GM19240 (cell line): ENCODE measurements at regions not wholly inside any gene's neighbourhood (a gene's known extent, or its start where the extent isn't known, plus 50 kb on each side); places are given as distances from the start of the nearest gene placed in this dataset.
"Not testable (repeated sequence)": the region's sequence is repeated elsewhere in the genome, so short reads cannot be mapped to it uniquely, and the experiment has no call there.

Source experiments
- DNase-seq: peaks from one replicate; pipeline ENCODE4 v3.0.0; 2011; ENCODE audit warnings: low spot score; ENCODE audit not compliant: insufficient read length

DNA sequence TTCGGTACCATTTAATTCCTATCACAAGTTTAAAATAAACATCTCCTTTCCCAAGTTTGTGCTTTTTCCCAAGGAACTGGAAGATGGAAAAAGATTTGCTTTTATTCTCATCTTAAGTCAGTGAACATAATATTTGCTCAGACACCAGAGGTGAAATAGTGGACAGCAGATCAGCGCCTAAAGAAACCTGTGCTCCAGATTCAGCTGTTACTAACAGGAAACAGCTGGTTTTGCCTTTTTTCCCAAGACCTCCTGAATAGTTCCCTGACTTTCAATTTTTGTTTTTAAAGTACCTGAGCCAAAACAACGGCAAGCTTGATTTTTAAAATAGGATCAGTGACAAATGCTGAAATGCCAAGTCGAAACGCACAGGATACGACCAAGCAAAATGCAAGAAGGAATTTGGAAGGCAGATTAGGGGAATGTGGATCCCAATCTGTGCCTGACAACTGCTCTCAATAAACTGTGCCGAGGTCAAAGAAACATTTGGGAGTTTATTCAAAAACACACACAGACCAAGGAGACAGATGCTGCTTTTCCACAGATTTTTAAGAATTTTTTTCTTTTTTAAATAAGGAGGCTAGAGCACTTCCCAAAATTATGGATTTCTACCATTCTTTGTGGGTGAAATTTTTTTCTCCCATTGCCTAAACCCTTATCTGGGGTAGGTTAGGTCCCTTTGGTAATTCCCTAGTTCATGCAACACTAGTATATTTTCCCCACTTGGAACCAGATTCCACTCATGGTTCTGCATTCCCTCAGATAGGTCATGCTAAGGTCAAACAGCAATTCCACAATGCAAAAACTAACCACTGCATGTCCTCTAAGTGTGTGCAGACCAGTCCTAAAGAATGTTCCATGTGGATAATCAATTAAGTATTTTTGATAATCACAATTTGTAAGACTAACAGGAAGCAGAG, 121.5 kb upstream of the PDE1A start:
- DNase-seq, result no peak

DNA sequence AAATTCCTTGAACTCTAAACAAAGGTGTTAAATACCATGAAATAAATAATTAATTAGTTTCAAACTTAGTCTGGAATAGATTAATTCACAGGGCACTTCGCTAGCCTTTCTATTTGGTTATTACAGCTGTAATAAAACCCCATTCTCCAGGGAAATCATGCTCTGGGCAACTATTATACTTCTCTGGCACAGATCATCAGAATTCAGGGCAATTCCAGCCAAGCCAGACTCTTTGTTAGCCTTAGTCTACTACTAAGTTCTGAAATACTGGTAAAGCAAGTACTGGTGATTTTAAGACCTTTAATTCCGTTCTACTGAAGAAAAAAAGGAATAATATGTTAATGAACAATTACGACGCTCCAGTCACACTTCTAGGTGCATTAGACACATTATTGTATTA, 123.4 kb upstream of the PDE1A start:
- DNase-seq, result no peak

- not testable (repeated sequence) for DNase-seq
Measured at GRCh38 chr2:182552232-182552631, 125.4 kb upstream of the PDE1A start.

DNA sequence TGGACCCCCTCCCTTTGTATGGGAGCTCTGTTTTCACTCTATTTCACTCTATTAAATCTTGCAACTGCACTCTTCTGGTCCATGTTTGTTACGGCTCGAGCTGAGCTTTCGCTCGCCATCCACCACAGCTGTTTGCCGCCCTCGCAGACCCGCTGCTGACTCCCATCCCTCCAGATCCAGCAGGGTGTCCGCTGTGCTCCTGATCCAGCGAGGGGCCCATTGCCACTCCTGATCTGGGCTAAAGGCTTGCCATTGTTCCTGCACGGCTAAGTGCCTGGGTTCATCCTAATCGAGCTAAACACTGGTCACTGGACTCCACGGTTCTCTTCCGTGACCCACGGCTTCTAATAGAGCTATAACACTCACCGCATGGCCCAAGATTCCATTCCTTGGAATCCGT, 125.9 kb upstream of the PDE1A start:
- DNase-seq, result not testable (repeated sequence)

- peak; percentile 13 for DNase-seq
Measured at GRCh38 chr2:182553483-182553882, 126.6 kb upstream of the PDE1A start.

- DNase-seq, result no peak
Measured at GRCh38 chr2:182554950-182555349, 128.1 kb upstream of the PDE1A start.

- no peak for DNase-seq
Measured at GRCh38 chr2:182558564-182558963, 131.7 kb upstream of the PDE1A start.

DNA sequence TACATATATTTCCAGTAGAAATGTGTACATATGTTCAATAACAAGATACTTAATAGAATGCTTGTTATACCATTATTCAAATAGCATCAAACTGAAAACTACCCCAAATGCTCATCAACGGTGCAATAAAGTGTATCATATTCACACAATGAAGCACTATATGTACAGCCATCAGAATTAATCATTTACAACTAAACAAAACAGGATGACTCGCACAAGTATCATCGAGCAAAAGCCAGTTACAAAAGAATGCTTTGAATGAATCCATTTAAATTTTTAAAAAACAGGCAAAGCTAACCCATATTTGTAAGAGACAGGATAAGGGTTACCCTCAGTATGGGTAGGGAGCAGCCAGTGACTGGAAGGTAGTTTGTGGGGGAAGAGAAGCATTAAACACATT, 132.8 kb upstream of the PDE1A start:
- DNase-seq, result no peak

DNA sequence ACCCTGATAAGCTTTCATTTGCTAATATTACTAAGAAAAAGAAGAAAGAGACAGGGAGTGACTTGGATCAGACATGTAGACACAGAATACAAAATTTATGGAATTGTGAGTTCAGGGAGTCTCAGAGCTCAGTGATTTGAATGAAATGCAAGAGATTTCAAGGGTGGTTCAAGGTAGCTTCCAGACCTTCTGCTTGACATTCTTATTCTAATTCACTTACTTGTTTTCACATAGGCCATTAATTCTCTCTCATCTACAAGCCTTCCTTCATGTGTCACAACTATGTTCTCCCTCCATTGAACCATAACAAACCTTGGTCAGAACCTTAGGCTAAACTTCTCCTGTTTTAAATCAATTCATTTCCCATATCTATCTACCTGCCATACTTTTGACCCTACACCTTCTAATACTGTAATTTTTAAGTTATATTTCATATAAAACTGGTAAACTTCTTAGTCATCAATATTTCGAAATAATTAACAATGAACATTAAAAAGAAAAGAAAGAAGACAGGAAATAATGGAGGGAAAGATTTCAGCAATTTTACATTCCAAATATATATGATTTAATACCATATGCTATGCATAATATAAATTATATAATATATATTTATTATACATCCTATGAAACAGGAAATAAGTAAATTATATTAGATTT, 139.2 kb upstream of the PDE1A start:
- no peak for DNase-seq

- DNase-seq, result no peak
Measured at GRCh38 chr2:182573553-182573952, 142.5 kb upstream of the DNAJC10 start.

DNA sequence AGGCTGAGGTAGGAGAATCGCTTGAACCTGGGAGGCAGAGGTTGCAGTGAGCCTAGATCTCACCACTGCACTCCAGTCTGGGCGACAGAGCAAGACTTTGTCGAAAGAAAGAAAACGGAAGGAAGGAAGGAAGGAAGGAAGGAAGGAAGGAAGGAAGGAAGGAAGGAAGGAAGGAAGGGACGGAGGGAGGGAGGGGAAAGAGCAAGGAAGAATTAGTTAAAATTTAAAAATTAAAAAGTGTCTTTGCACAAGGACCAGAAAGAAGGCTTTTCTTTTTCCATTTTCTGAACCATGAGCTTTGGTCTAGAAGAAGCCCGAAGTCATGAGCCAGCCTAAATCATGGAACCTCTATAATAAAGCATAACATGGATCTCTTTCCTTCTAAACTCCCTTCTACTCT, 138.2 kb upstream of the DNAJC10 start:
- no peak for DNase-seq

GRCh38 chr2:182581196-182581935, 134.7 kb upstream of the DNAJC10 start:
- no peak for DNase-seq

DNA sequence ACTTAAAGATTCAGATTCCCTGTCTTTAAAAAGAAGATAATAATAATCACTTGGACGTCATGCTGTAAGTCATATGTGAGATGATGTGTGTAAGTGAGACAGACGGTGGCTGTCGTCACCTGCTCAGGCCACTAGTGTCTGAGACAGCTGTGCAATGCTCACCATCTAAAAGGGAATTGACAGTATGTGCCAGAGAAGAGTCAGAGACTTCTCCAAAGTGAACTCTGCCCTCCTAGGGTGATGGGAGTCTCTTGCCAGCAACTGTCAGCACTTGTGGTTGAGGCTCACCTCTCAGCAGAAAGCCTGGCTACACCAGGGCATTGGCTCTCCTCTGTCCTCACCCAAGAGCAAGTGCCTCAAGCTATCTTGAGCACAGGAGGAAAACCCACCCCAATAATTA, 131.6 kb upstream of the DNAJC10 start:
- no peak for DNase-seq

GRCh38 chr2:182585001-182585400, 131.1 kb upstream of the DNAJC10 start:
- DNase-seq, result no peak

GRCh38 chr2:182585430-182585829, 130.6 kb upstream of the DNAJC10 start:
- DNase-seq, result no peak

GRCh38 chr2:182586426-182586825, 129.6 kb upstream of the DNAJC10 start:
- DNase-seq, result no peak

DNA sequence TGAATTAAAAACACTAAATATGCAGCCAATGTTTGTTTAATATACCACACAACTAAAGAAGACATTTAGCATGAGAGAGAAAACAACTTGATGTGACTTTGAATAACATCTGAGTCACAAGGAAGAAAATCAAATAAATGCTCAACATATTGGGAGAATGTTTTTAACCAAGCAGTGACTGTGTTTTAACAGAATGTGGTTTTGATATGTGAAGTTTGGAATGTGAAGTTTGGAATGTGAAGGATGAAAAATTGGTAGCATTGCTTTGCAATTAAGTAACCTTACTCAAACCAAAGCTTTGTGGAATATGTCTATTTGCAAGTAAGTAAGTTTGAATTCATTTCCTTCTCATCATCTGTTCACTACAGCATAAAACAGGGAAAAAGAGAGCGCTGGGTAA, 128.2 kb upstream of the DNAJC10 start:
- no peak for DNase-seq

GRCh38 chr2:182589121-182589520, 126.9 kb upstream of the DNAJC10 start:
- no peak for DNase-seq

DNA sequence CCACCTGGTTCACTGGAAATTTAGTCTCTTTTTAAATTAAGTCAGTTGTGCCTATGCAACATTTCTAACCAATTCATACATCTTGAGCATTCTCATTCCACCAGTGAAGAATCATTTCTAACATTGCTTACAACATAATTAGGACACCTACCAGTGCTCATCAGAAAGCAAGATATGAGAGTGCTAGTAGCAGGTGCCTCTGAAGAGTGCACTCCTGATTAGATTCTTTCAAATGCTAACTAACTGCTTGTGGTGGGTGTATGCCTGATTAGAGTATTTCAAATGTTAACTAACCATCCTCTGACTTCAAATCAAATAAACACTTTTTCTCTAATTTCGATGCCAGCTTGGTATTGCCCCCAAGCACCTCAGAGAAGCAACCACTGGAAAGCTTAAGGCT, 124.3 kb upstream of the DNAJC10 start:
- DNase-seq, result no peak

DNA sequence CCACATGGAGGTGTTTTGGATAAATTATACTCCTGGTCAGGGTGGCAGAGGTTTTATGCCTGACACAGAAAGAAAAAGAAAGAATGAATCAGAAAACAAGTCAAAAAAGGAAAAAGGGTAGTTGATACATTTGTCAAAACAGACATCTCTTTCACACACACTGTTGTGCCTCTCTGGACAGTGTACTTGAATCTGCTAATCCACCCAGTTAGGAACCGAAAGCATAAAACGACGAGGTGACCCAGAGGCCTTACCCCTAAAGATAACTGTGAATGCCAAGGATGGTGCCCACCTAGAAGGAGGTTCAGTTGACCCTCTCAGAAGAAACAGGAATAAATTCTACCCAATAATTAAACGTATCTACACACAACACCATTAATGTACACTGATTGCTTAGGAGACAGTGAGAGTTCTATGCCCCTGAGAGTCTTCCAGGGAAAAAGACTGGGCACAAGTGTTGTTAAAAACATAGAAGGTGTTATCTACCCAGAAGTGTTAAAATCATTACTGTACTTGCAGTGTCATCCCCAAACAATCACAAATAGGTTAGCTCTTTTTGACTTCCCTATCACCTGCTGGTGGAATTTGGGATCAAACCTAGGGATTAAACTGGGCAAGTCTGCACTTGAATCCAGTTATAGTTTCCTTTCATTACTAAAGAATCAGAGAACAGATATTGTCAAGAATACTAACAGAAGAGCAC, 123.2 kb upstream of the DNAJC10 start:
- DNase-seq, result no peak

- no peak for DNase-seq
Measured at GRCh38 chr2:182593394-182593975, 122.6 kb upstream of the DNAJC10 start.
